Stomach (tissue), 8 donors: ENCODE measurements at regions not wholly inside any gene's neighbourhood (a gene's known extent, or its start where the extent isn't known, plus 50 kb on each side); places are given as distances from the start of the nearest gene placed in this dataset.

Experiments
- DNase-seq, 2 donors: peaks; one replicate each; pipeline versions ENCODE4 v3.0.0 to v3.0.0-alpha.2; 2013 to 2019
- H3K27ac ChIP-seq, 5 donors: fragments of 200-600 bp in 4 of 5; sonication (generic) in 4 of 5; one replicate each; pipeline ENCODE4 v1.5.1; 2013 to 2019; ENCODE audit warnings: mild to moderate bottlenecking in 1 of 5, moderate library complexity in 1 of 5
- H3K27me3 ChIP-seq, 3 donors: fragments of 200-600 bp; sonication (generic); one replicate each; pipeline ENCODE4 v1.5.1; 2017 to 2019; ENCODE audit warnings: mixed run types in 1 of 3
- H3K36me3 ChIP-seq, 4 donors: fragments of 200-600 bp; sonication (generic); 1 replicate in 3 of 4; 2 replicates in 1 of 4; pipeline ENCODE4 v1.5.1; 2016 to 2019
- H3K4me1 ChIP-seq, 4 donors: fragments of 200-600 bp; sonication (generic); one replicate each; pipeline ENCODE4 v1.5.1; 2016 to 2019
- H3K4me3 ChIP-seq, 4 donors: fragments of 200-600 bp; sonication (generic) in 3 of 4; one replicate each; pipeline ENCODE4 v1.5.1; 2016 to 2019; ENCODE audit warnings: mild to moderate bottlenecking in 1 of 4
- H3K9me3 ChIP-seq, 4 donors: fragments of 200-600 bp; sonication (generic); one replicate each; pipeline ENCODE4 v1.5.1; 2016 to 2019
- EP300 ChIP-seq: sonication (generic); formaldehyde crosslinking; IDR thresholded peaks from one replicate; pipeline ENCODE4 v1.6.1; 2017; ENCODE audit warnings: antibody characterized with exemption
- POLR2A ChIP-seq, 4 donors: fragments of 450-650 bp; IDR thresholded peaks; one replicate each; pipeline ENCODE4 v1.6.1; 2016; ENCODE audit warnings: antibody characterized with exemption in 4 of 4, control low read depth in 2 of 4, mild to moderate bottlenecking in 1 of 4, moderate library complexity in 1 of 4
- POLR2AphosphoS5 ChIP-seq, 3 donors: sonication (generic); formaldehyde crosslinking; IDR thresholded peaks; one replicate each; pipeline ENCODE4 v1.6.1; 2016; ENCODE audit warnings: antibody characterized with exemption in 3 of 3
- WGBS, 5 donors: extraction: QIAGEN DNeasy Blood & Tissue Kit in 3 of 5; methylation state at CpG; one replicate each; pipeline versions ENCODE4 v1.1.5 to v1.1.7; 2013 to 2018; 5-methylcytosine and 5-hydroxymethylcytosine counted together
- intact Hi-C: fragments of 100-400 bp; cut with DNase I; formaldehyde crosslinking; loops from one replicate; pipeline ENCODE4 v1.15.1; 2023; ENCODE audit warnings: low total_unique reads
- TF ChIP-seq, protein P1 (sequence below), 7 experiments: fragments of 450-650 bp in 4 of 7; fragments of 200-600 bp in 3 of 7; sonication (generic) in 3 of 7; IDR thresholded peaks; one replicate each; pipeline ENCODE4 v1.5.1; 2016 to 2019; ENCODE audit warnings: antibody characterized with exemption in 7 of 7, control low read depth in 2 of 7, mild to moderate bottlenecking in 1 of 7
- donor health status: healthy with polysubstance abuse.
- donor health status: Bipolar disorder and iron deficiency.
- donor health status: healthy.

DNA sequence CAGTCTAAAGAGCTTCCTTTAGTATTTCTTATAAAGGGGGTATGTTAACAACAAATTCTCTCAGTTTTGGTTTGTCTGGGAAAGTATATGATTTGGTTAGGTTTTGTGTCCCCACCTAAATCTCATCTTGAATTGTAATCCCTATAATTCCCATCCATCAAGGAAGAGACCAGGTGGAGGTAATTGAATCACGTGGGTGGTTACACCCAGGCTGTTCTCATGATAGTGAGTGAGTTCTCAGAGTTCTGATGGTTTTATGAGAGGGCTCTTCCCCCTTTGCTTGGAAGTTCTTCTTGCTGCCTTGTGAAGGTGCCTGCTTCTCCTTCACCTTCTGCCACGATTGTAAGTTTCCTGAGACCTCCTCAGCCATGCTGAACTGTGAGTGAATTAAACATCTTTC is 109.1 kb downstream of the MACIR start:
- no peak for DNase-seq
- intact Hi-C loops = no loop called here

DNA sequence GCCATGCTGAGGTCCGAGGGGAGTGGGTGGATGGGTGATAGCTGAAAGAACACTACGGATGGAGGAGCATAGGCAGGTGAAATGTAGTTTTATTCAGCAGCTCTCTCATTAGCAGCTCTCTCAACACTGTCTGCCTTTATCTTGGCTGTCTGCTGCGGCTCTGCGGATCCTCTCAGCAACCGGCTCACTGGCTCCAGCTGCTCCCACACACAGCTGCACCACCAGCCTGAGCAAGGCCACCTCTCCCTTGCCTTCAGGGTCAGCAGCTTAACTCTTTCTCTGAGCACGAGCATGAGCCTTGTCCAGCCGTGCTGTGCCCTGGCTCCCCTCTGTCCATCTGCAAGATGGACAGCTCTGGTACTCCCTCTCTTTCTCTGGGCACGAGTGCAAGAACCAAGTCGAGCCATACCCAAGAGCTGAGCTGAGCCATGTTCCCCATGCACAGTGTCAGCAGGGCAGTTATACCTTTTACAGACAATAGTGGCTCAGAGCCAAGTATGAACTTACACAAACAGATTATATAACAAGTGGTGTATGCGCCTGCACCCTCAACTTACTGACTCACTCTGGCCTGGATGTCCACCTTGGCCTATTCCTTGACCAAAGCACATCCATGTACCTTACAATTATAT is 108.5 kb downstream of the MACIR start:
- WGBS, 5 donors = 79 to 90% (median 88%) methylated on average over 10 of the region's 10 CpGs
- TF ChIP-seq POLR2AphosphoS5 (IDR thresholded peaks at IDR 0.05) = no peak
- no peak overlapping the region for H3K4me3 ChIP-seq
- H3K9me3 ChIP-seq = no peaks in the 10 kb centered on the region
- no peaks in the 10 kb centered on the region for H3K27me3 ChIP-seq
- no peak for DNase-seq
- H3K27ac ChIP-seq = no peak overlapping the region
- intact Hi-C loops = no loop called here
- no peaks in the 10 kb centered on the region for H3K36me3 ChIP-seq
- peaks cover 0 to 13% (median 8%) of the 10 kb centered on the region in 4 donors for H3K4me1 ChIP-seq

More for the DNA sequence above, 109.1 kb downstream of the MACIR start:
- no peak overlapping the region for H3K27ac ChIP-seq
- WGBS, 5 donors = 58 to 81% (median 76%) methylated on average over 2 of the region's 2 CpGs
- no peak overlapping the region for H3K4me3 ChIP-seq
- TF ChIP-seq POLR2AphosphoS5 (IDR thresholded peaks at IDR 0.05) (no peak), POLR2A (IDR thresholded peaks at IDR 0.05) (no peak), EP300 (no peak)
- TF ChIP-seq, protein P1, sequence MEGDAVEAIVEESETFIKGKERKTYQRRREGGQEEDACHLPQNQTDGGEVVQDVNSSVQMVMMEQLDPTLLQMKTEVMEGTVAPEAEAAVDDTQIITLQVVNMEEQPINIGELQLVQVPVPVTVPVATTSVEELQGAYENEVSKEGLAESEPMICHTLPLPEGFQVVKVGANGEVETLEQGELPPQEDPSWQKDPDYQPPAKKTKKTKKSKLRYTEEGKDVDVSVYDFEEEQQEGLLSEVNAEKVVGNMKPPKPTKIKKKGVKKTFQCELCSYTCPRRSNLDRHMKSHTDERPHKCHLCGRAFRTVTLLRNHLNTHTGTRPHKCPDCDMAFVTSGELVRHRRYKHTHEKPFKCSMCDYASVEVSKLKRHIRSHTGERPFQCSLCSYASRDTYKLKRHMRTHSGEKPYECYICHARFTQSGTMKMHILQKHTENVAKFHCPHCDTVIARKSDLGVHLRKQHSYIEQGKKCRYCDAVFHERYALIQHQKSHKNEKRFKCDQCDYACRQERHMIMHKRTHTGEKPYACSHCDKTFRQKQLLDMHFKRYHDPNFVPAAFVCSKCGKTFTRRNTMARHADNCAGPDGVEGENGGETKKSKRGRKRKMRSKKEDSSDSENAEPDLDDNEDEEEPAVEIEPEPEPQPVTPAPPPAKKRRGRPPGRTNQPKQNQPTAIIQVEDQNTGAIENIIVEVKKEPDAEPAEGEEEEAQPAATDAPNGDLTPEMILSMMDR (IDR thresholded peaks at IDR 0.05) = no peak
- H3K36me3 ChIP-seq = no peaks in the 10 kb centered on the region
- H3K27me3 ChIP-seq = no peaks in the 10 kb centered on the region
- no peaks in the 10 kb centered on the region for H3K9me3 ChIP-seq
- H3K4me1 ChIP-seq = peaks cover 0 to 13% (median 8%) of the 10 kb centered on the region in 4 donors

DNA sequence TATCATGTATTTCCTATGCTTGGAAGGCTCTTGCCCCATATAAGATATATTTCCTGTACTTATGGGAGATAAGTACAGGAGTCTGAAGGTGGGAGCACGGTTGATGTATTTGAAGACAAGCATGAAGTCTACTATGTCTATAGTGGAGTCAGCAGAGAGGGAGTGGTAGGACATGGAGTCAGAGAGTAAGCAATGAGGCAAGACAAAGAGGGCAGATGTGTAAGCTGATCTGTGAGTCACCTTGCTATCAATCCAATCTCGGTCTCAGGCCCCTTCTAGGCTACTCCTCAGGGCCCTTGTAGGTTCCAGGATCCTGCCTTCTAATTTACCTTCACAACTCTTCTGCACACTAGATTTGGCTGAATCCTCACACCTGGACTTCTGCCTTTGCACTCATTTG is 105.5 kb downstream of the MACIR start:
- Histone ChIP-seq H3K4me3 (no peak overlapping the region), H3K27ac (no peak overlapping the region), H3K9me3 (no peaks in the 10 kb centered on the region), H3K36me3 (no peaks in the 10 kb centered on the region), H3K4me1 (no peaks in the 10 kb centered on the region), H3K27me3 (no peaks in the 10 kb centered on the region)
- no peak for DNase-seq
- 66 to 87% (median 72%) methylated on average over 2 of the region's 2 CpGs for WGBS, 5 donors
- no peak for TF ChIP-seq POLR2AphosphoS5 (IDR thresholded peaks at IDR 0.05)
- TF ChIP-seq, protein P1 (IDR thresholded peaks at IDR 0.05) = no peak
- TF ChIP-seq EP300 = no peak
- no peak for TF ChIP-seq POLR2A (IDR thresholded peaks at IDR 0.05)
- intact Hi-C loops = no loop called here

DNA sequence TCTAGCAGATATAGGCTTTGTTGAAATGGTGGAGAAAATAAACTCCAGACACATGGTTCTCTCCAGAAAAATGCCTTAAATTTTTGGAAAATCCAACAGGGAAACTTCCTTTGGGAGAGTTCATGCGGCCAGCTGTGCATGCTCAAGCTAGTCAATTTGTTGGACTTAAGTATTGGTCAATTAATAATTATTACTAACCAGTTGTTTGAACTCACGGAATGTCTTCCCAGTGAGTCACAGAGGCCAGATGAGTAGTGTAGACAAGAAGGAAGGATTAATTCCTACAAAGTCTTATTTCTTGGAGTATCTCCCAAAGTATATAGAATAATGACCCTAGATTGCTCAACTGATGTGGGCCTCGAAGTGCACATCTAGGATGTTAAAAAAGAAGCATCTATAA is 103.6 kb downstream of the MACIR start:
- Histone ChIP-seq H3K27ac (no peak overlapping the region), H3K4me3 (no peak overlapping the region), H3K9me3 (no peaks in the 10 kb centered on the region), H3K36me3 (no peaks in the 10 kb centered on the region), H3K4me1 (peaks cover 0 to 3% (median 0%) of the 10 kb centered on the region in 4 donors), H3K27me3 (no peaks in the 10 kb centered on the region)
- WGBS, 5 donors = 70 to 89% (median 82%) methylated on average over 3 of the region's 3 CpGs
- TF ChIP-seq POLR2AphosphoS5 (IDR thresholded peaks at IDR 0.05) (no peak), POLR2A (IDR thresholded peaks at IDR 0.05) (no peak), EP300 (no peak)
- TF ChIP-seq, protein P1 (IDR thresholded peaks at IDR 0.05) = no peak
- intact Hi-C loops = no loop called here
- no peak for DNase-seq

DNA sequence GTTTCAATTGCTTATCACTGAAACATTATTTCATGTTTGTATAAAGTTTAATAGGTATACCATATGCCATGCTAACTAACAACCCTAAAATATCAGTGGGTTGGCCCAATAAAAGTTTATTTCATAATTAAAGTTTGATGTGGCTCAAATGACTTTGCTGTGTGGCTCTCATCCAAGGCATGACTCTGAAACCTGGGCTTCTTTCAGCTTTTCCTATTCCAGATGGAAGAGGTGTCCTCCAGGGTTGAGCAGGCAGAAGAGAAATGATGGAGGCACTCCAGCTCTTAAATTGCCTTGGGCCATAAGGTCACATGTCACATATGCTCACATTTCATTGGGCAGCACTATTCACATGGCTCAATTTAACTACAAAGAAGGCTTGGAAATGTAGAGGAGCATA is 101.9 kb downstream of the MACIR start:
- TF ChIP-seq POLR2AphosphoS5 (IDR thresholded peaks at IDR 0.05) (no peak), EP300 (no peak), POLR2A (IDR thresholded peaks at IDR 0.05) (no peak)
- TF ChIP-seq, protein P1 (IDR thresholded peaks at IDR 0.05) = no peak
- H3K36me3 ChIP-seq = no peaks in the 10 kb centered on the region
- H3K4me1 ChIP-seq = peaks cover 0 to 3% (median 1%) of the 10 kb centered on the region in 4 donors
- DNase-seq = no peak
- no peak overlapping the region for H3K27ac ChIP-seq
- no peak overlapping the region for H3K4me3 ChIP-seq
- intact Hi-C loops = no loop called here
- no peaks in the 10 kb centered on the region for H3K9me3 ChIP-seq
- H3K27me3 ChIP-seq = no peaks in the 10 kb centered on the region
